ENCODE measurements at regions not wholly inside any gene's neighbourhood (a gene's known extent, or its start where the extent isn't known, plus 50 kb on each side); places are given as distances from the start of the nearest gene placed in this dataset.

DNA sequence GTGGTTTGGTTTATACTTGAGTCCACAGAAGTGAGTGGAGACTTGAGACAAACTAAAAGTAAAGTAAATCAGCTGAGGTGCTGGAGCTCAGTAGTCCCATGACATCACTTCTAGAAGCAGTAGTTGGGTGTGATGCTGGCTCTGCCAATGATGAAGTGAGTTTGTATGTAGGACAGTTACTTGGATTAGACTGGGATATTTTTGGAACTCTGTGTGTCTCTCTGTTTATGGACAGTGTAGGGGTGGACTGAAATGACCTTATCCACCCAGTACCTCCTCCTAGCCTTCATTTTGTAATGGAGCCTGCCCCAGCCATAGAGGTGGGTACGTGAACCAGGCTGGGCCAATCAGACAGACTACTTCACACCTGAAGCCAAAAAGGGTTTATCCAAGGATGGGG, 52.2 kb downstream of the POLR1D start:
- TF ChIP-seq, protein P1, sequence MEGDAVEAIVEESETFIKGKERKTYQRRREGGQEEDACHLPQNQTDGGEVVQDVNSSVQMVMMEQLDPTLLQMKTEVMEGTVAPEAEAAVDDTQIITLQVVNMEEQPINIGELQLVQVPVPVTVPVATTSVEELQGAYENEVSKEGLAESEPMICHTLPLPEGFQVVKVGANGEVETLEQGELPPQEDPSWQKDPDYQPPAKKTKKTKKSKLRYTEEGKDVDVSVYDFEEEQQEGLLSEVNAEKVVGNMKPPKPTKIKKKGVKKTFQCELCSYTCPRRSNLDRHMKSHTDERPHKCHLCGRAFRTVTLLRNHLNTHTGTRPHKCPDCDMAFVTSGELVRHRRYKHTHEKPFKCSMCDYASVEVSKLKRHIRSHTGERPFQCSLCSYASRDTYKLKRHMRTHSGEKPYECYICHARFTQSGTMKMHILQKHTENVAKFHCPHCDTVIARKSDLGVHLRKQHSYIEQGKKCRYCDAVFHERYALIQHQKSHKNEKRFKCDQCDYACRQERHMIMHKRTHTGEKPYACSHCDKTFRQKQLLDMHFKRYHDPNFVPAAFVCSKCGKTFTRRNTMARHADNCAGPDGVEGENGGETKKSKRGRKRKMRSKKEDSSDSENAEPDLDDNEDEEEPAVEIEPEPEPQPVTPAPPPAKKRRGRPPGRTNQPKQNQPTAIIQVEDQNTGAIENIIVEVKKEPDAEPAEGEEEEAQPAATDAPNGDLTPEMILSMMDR (IDR thresholded peaks at IDR 0.05; ENCODE audit: unreplicated experiment), result no peak
- Mint-ChIP-seq H3K9me3 (ENCODE audit: low read depth) (no peaks in the 10 kb centered on the region), H3K4me1 (ENCODE audit: low read depth) (no peaks in the 10 kb centered on the region), H3K4me3 (ENCODE audit: low read depth) (no peak overlapping the region), H3K36me3 (ENCODE audit: insufficient read depth) (no peaks in the 10 kb centered on the region), H3K27me3 (peaks cover 15% of the 10 kb centered on the region), H3K27ac (no peak overlapping the region)
- no peak for DNase-seq (ENCODE audit: low spot score, unreplicated experiment)

DNA sequence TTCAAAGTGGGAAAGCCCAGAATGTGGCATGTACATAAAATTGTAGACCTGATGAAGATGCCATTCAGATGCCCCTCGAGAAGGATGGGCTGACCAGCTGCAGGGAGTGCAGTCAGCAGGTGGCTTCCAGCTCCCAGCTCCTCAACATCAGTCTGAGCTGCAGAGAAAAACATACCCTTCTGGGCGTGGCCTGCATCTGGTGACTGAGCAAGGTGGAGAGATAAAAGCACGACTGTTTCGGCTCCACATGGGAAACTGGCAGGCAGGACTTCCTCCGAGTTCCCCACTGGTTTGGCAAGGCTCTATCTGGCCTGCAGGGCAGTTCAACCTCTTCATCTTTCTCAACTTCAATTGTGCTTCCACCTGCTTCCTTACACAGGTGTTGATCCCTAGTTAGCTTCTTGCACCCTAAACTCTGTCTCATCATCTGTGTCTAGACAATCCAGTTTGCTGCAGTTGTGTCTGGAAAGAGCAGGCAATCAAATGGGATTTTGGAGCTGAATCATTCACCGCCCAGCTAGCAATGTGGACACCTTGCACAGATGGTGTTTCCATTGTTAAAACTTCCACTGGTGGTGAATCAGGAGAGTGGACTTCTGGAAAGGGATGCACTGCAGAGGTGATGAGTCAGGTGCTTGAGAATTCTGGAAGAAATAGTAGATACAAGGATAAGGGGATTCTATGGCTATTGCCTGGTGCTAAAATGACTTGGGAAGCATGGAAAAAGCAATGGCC, 56.8 kb downstream of the POLR1D start:
- Mint-ChIP-seq H3K27ac (no peak overlapping the region), H3K4me3 (ENCODE audit: low read depth) (no peak overlapping the region), H3K27me3 (peaks cover 48% of the 10 kb centered on the region), H3K36me3 (ENCODE audit: insufficient read depth) (no peaks in the 10 kb centered on the region), H3K9me3 (ENCODE audit: low read depth) (no peaks in the 10 kb centered on the region), H3K4me1 (ENCODE audit: low read depth) (no peaks in the 10 kb centered on the region)
- no peak for DNase-seq (ENCODE audit: low spot score, unreplicated experiment)
- TF ChIP-seq, protein P1 (IDR thresholded peaks at IDR 0.05; ENCODE audit: unreplicated experiment), result no peak

DNA sequence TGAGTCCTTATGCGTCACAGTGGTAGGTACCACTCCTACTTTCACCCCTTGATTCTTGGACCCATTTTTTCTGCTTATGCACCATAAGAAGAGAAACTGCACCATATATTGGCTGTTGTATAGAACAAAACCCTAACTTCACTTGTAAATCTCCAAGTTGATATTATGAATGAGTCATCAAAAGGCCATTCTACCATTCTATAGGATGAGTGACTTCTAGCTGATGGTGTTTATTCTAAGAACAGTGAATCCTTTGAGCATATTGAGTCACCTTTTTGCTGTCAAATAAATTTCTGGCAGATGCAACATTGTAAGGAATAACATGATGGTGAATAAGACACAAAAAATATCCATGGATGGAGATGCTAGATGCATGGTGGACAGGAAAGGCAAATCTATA, 57.7 kb downstream of the POLR1D start:
- Mint-ChIP-seq H3K27me3 (peaks cover 52% of the 10 kb centered on the region), H3K4me3 (ENCODE audit: low read depth) (no peak overlapping the region), H3K27ac (no peak overlapping the region), H3K36me3 (ENCODE audit: insufficient read depth) (no peaks in the 10 kb centered on the region), H3K9me3 (ENCODE audit: low read depth) (no peaks in the 10 kb centered on the region), H3K4me1 (ENCODE audit: low read depth) (no peaks in the 10 kb centered on the region)
- no peak for DNase-seq (ENCODE audit: low spot score, unreplicated experiment)
- TF ChIP-seq, protein P1 (IDR thresholded peaks at IDR 0.05; ENCODE audit: unreplicated experiment), result no peak

DNA sequence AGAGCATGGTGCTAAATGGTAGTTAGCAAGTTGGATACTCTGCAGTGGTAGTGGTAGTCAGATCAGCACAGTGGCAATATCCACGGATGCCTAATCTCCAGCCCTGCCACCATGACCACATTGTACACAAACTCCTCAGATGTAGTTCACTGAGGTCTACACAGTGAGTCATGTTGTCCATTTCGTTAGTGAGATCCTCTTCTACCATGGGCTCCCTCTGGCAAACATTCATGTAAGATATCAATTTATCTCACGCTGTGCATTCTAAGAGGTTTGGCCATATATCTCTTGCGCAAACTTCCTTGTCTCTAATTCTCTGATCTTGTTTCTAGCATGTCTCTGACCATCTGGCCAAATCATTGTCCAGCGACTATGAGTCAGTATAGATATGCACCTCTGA, 58.2 kb downstream of the POLR1D start:
- no peak for DNase-seq (ENCODE audit: low spot score, unreplicated experiment)
- Mint-ChIP-seq H3K27me3 (peaks cover 52% of the 10 kb centered on the region), H3K9me3 (ENCODE audit: low read depth) (no peaks in the 10 kb centered on the region), H3K27ac (no peak overlapping the region), H3K4me3 (ENCODE audit: low read depth) (no peak overlapping the region), H3K36me3 (ENCODE audit: insufficient read depth) (no peaks in the 10 kb centered on the region), H3K4me1 (ENCODE audit: low read depth) (no peaks in the 10 kb centered on the region)
- TF ChIP-seq, protein P1 (IDR thresholded peaks at IDR 0.05; ENCODE audit: unreplicated experiment), result no peak

DNA sequence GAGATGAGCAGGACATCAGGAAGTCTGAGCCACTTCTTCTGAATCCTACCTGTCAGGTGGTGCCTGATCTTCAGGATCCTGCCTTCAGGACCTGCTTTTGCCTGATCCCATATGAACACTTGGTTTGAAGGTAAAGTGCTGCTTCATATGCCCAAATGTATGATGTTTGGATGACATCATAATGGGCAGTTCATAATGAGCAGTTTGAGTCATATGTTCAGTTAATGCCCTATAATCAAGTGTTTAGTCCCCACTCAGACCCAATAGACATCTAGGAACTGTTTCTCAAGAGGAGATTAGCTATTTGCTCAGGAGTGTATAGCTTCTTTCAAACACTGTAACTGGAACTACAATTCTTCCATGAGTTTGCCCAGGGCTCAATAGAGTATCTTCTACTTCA, 58.8 kb downstream of the POLR1D start:
- no peak for DNase-seq (ENCODE audit: low spot score, unreplicated experiment)
- H3K9me3 Mint-ChIP-seq (ENCODE audit: low read depth), result no peaks in the 10 kb centered on the region
- no peak overlapping the region for H3K4me3 Mint-ChIP-seq (ENCODE audit: low read depth)
- H3K27ac Mint-ChIP-seq, result no peak overlapping the region
- H3K27me3 Mint-ChIP-seq, result peaks cover 55% of the 10 kb centered on the region
- TF ChIP-seq, protein P1 (IDR thresholded peaks at IDR 0.05; ENCODE audit: unreplicated experiment), result no peak
- H3K4me1 Mint-ChIP-seq (ENCODE audit: low read depth), result no peaks in the 10 kb centered on the region
- no peaks in the 10 kb centered on the region for H3K36me3 Mint-ChIP-seq (ENCODE audit: insufficient read depth)
